ENCODE measurements at regions not wholly inside any gene's neighbourhood (a gene's known extent, or its start where the extent isn't known, plus 50 kb on each side); places are given as distances from the start of the nearest gene placed in this dataset.
A peak's percentile ranks its signal among the peaks of the same experiment; 100 is the strongest.

GRCh38 chr10:128277267-128277840 lies 151.1 kb upstream of the MKI67 start (continued):
- TF ChIP-seq GABPA (IDR thresholded peaks at IDR 0.05; ENCODE audit: low read depth) = no peak
- TF ChIP-seq CHD2 (IDR thresholded peaks at IDR 0.05; ENCODE audit: low read length, partially characterized antibody) = no peak
- no peak for TF ChIP-seq NFIC (IDR thresholded peaks at IDR 0.05; ENCODE audit: borderline replicate concordance)
- no peak for TF ChIP-seq RFX5 (IDR thresholded peaks at IDR 0.05; ENCODE audit: low read length)

DNA sequence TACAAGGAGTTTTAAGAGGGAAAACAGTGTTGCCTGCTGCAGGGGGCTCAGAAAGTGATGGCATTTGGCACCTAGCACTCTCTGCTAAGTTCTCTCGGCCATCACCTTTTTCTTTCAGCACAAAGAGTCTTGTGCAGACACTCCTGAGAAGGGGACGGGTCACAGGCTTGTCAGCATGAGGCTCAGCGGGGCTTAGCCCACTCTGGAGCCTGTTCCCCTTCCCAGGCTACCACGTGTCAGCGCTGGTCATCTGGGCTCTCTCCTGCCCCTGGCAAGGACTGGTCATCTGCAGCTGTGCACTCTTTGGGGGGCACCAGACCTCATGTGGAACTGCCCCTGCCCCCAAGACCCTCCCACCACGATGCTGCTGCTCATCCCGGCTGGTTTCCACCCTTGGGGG lies 152.1 kb upstream of the MKI67 start:
- H3K9ac ChIP-seq = no peak overlapping the region
- H3K4me2 ChIP-seq = no peak overlapping the region
- 0% methylated on average over 4 of the region's 7 CpGs for WGBS (ENCODE audit: low lambda C conversion rate)
- H3K4me3 ChIP-seq (ENCODE audit: low read depth in 2 of 2, low read length in 1 of 2) = no peak overlapping the region
- ChIA-PET POLR2A (no interaction called here), CTCF (interaction anchor here (0.6 to 1.1 kb wide), 2 partner anchors 10 to 263 kb away, joined by 4 to 6 read pairs; no protein-coding TSS in a partner anchor)
- peaks cover 0 to 15% of the 10 kb centered on the region in 2 experiments; a peak in 1 of 4 replicates for H3K4me1 ChIP-seq (ENCODE audit: control insufficient read depth in 1 of 2, insufficient read depth in 2 of 2, low read depth in 1 of 2, low read length in 1 of 2)
- H3F3A ChIP-seq (replicated peaks; ENCODE audit: insufficient read depth) = no peaks in the 10 kb centered on the region
- H3K27me3 ChIP-seq (ENCODE audit: insufficient read depth) = no peaks in the 10 kb centered on the region
- H3K27ac ChIP-seq (ENCODE audit: low read depth in 2 of 2, low read length in 1 of 2) = no peak overlapping the region
- H3K9me3 ChIP-seq = no peaks in the 10 kb centered on the region
- H2AFZ ChIP-seq (ENCODE audit: low read depth) = no peak overlapping the region
- H3K79me2 ChIP-seq (ENCODE audit: insufficient read depth) = no peaks in the 10 kb centered on the region
- DNase-seq = peak; percentile 43
- H4K20me1 ChIP-seq (ENCODE audit: insufficient read depth) = no peaks in the 10 kb centered on the region
- no peaks in the 10 kb centered on the region for H3K9me2 ChIP-seq
- TF ChIP-seq EP300 (IDR thresholded peaks at IDR 0.05; ENCODE audit: borderline replicate concordance in 1 of 2, low read depth in 1 of 2, low read length in 1 of 2) (no peak), MXI1 (IDR thresholded peaks at IDR 0.05; ENCODE audit: low read depth, low read length) (no peak)
- no peaks in the 10 kb centered on the region for H3K36me3 ChIP-seq (replicated peaks in 1 of 2; ENCODE audit: control insufficient read depth in 1 of 2, insufficient read depth in 2 of 2, low read length in 1 of 2)

GRCh38 chr10:128280271-128280670 lies 154.0 kb upstream of the MKI67 start:
- TF ChIP-seq TAF1 (IDR thresholded peaks at IDR 0.05; ENCODE audit: borderline replicate concordance, low read depth, low read length) = no peak
- H3K27ac ChIP-seq (ENCODE audit: low read depth in 2 of 2, low read length in 1 of 2) = no peak overlapping the region
- H3K27me3 ChIP-seq (ENCODE audit: insufficient read depth) = no peaks in the 10 kb centered on the region
- peaks cover 0 to 11% of the 10 kb centered on the region in 2 experiments; a peak in 1 of 4 replicates for H3K4me1 ChIP-seq (ENCODE audit: control insufficient read depth in 1 of 2, insufficient read depth in 2 of 2, low read depth in 1 of 2, low read length in 1 of 2)
- H3K79me2 ChIP-seq (ENCODE audit: insufficient read depth) = no peaks in the 10 kb centered on the region
- CTCF ChIA-PET = interaction anchor here (1.8 kb wide), 1 partner anchor 12 kb away, joined by 16 read pairs; no protein-coding TSS in a partner anchor
- no peaks in the 10 kb centered on the region for H3K9me2 ChIP-seq
- POLR2A ChIA-PET = no interaction called here
- 8% methylated on average over 2 of the region's 2 CpGs for WGBS (ENCODE audit: low lambda C conversion rate)
- H3K36me3 ChIP-seq (replicated peaks in 1 of 2; ENCODE audit: control insufficient read depth in 1 of 2, insufficient read depth in 2 of 2, low read length in 1 of 2) = no peaks in the 10 kb centered on the region
- H3F3A ChIP-seq (replicated peaks; ENCODE audit: insufficient read depth) = no peaks in the 10 kb centered on the region
- H3K4me2 ChIP-seq = no peak overlapping the region
- no peaks in the 10 kb centered on the region for H4K20me1 ChIP-seq (ENCODE audit: insufficient read depth)
- H3K9me3 ChIP-seq = no peaks in the 10 kb centered on the region
- DNase-seq = no peak
- no peak overlapping the region for H3K9ac ChIP-seq
- no peak overlapping the region for H3K4me3 ChIP-seq (ENCODE audit: low read depth in 2 of 2, low read length in 1 of 2)
- no peak overlapping the region for H2AFZ ChIP-seq (ENCODE audit: low read depth)

- Histone ChIP-seq H3K4me1 (ENCODE audit: control insufficient read depth in 1 of 2, insufficient read depth in 2 of 2, low read depth in 1 of 2, low read length in 1 of 2) (peaks cover 0 to 7% of the 10 kb centered on the region in 2 experiments; a peak in 1 of 4 replicates), H3K27ac (ENCODE audit: low read depth in 2 of 2, low read length in 1 of 2) (no peak overlapping the region)
- POLR2A ChIA-PET = no interaction called here
Measured at GRCh38 chr10:128281343-128281742, 155.1 kb upstream of the MKI67 start.

More at GRCh38 chr10:128281343-128281742, 155.1 kb upstream of the MKI67 start:
- WGBS (ENCODE audit: low lambda C conversion rate) = 56% methylated on average over 6 of the region's 6 CpGs
- H3K9me3 ChIP-seq = no peaks in the 10 kb centered on the region
- H3K4me3 ChIP-seq (ENCODE audit: low read depth in 2 of 2, low read length in 1 of 2) = no peak overlapping the region
- no peaks in the 10 kb centered on the region for H4K20me1 ChIP-seq (ENCODE audit: insufficient read depth)
- H3K9ac ChIP-seq = no peak overlapping the region
- no peak for TF ChIP-seq IRF3 (IDR thresholded peaks at IDR 0.05; ENCODE audit: low read depth, low read length)
- no peak for TF ChIP-seq MEF2A (IDR thresholded peaks at IDR 0.05; ENCODE audit: borderline replicate concordance, low read depth)
- no peak for TF ChIP-seq USF2 (IDR thresholded peaks at IDR 0.05; ENCODE audit: borderline replicate concordance, low read depth, low read length)
- TF ChIP-seq EP300 (IDR thresholded peaks at IDR 0.05; ENCODE audit: borderline replicate concordance in 1 of 2, low read depth in 1 of 2, low read length in 1 of 2) = no peak
- TF ChIP-seq YY1 (IDR thresholded peaks at IDR 0.05; ENCODE audit: low read depth) = no peak
- TF ChIP-seq RFX5 (IDR thresholded peaks at IDR 0.05; ENCODE audit: low read length) = no peak
- TF ChIP-seq FOXM1 (IDR thresholded peaks at IDR 0.05; ENCODE audit: low read depth) = no peak
- no peak for TF ChIP-seq CHD2 (IDR thresholded peaks at IDR 0.05; ENCODE audit: low read length, partially characterized antibody)
- no peak for TF ChIP-seq TCF12 (IDR thresholded peaks at IDR 0.05)
- no peaks in the 10 kb centered on the region for H3K36me3 ChIP-seq (replicated peaks in 1 of 2; ENCODE audit: control insufficient read depth in 1 of 2, insufficient read depth in 2 of 2, low read length in 1 of 2)
- H3K4me2 ChIP-seq = no peak overlapping the region
- no peaks in the 10 kb centered on the region for H3K27me3 ChIP-seq (ENCODE audit: insufficient read depth)
- H3K9me2 ChIP-seq = no peaks in the 10 kb centered on the region
- no peaks in the 10 kb centered on the region for H3F3A ChIP-seq (replicated peaks; ENCODE audit: insufficient read depth)
- no peak for DNase-seq
- no peaks in the 10 kb centered on the region for H3K79me2 ChIP-seq (ENCODE audit: insufficient read depth)
- CTCF ChIA-PET = interaction anchor here (1.8 kb wide), 1 partner anchor 13 kb away, joined by 16 read pairs; no protein-coding TSS in a partner anchor
- no peak overlapping the region for H2AFZ ChIP-seq (ENCODE audit: low read depth)
